Endodermal cell (in vitro differentiated cells): ENCODE measurements at regions not wholly inside any gene's neighbourhood (a gene's known extent, or its start where the extent isn't known, plus 50 kb on each side); places are given as distances from the start of the nearest gene placed in this dataset.

ENCODE experiments used
- DNase-seq: peaks from one replicate; pipeline ENCODE4 v3.0.0-alpha.2; 2017
- H3K27ac ChIP-seq: 2 replicates; pipeline ENCODE4 v1.5.1; 2013; ENCODE audit warnings: mild to moderate bottlenecking, low read depth, low read length, moderate library complexity
- H3K27me3 ChIP-seq: 2 replicates; pipeline ENCODE4 v1.6.1; 2013; ENCODE audit warnings: mild to moderate bottlenecking, low read length, moderate library complexity; ENCODE audit not compliant: insufficient read depth, control insufficient read depth, poor library complexity, severe bottlenecking
- H3K36me3 ChIP-seq: 2 replicates; pipeline ENCODE4 v1.7.0; 2013; ENCODE audit warnings: mild to moderate bottlenecking, low read length, moderate library complexity; ENCODE audit not compliant: control insufficient read depth, insufficient read depth
- H3K4me1 ChIP-seq: one replicate; pipeline ENCODE4 v1.7.0; 2013; ENCODE audit warnings: low read length; ENCODE audit not compliant: control insufficient read depth, insufficient read depth
- H3K4me3 ChIP-seq: 2 replicates; pipeline ENCODE4 v1.5.1; 2013; ENCODE audit warnings: mild to moderate bottlenecking, low read length, moderate library complexity
- H3K9ac ChIP-seq: 2 replicates; pipeline ENCODE4 v1.6.1; 2013; ENCODE audit warnings: mild to moderate bottlenecking, low read length, moderate library complexity; ENCODE audit not compliant: poor library complexity, severe bottlenecking; ENCODE audit errors: extremely low read depth
- H3K9me3 ChIP-seq: 2 replicates; pipeline ENCODE4 v1.6.1; 2013; ENCODE audit warnings: mild to moderate bottlenecking, low read length, moderate library complexity; ENCODE audit not compliant: control insufficient read depth
- H3K27ac Mint-ChIP-seq: 2 replicates; pipeline ENCODE4 v1.8.0; 2020; ENCODE audit warnings: mixed read lengths
- H3K27me3 Mint-ChIP-seq: 2 replicates; pipeline ENCODE4 v1.8.0; 2021; ENCODE audit warnings: mild to moderate bottlenecking, mixed read lengths; ENCODE audit not compliant: insufficient read depth
- H3K36me3 Mint-ChIP-seq: 2 replicates; pipeline ENCODE4 v1.8.0; 2020; ENCODE audit warnings: low read depth, mixed read lengths
- H3K4me1 Mint-ChIP-seq: 2 replicates; pipeline ENCODE4 v1.8.0; 2020; ENCODE audit warnings: mixed read lengths
- H3K4me3 Mint-ChIP-seq: 2 replicates; pipeline ENCODE4 v1.8.0; 2020; ENCODE audit warnings: mild to moderate bottlenecking, moderate library complexity, mixed read lengths
- H3K9me3 Mint-ChIP-seq: 2 replicates; pipeline ENCODE4 v1.8.0; 2020; ENCODE audit warnings: mild to moderate bottlenecking, mixed read lengths
- WGBS, 2 experiments: methylation state at CpG; one replicate each; pipeline versions ENCODE4 v1.1.5 to v1.1.7; 2013; ENCODE audit warnings: missing lambda C conversion rate in 2 of 2, mixed read lengths in 1 of 2; ENCODE audit not compliant: insufficient coverage in 1 of 2, insufficient read length in 1 of 2; 5-methylcytosine and 5-hydroxymethylcytosine counted together
- TF ChIP-seq, protein P1 (sequence below): fragments of 200-600 bp; sonication (generic); conservative IDR thresholded peaks from 2 replicates; pipeline ENCODE4 v1.5.0; 2021; ENCODE audit warnings: antibody characterized with exemption, mild to moderate bottlenecking

DNA sequence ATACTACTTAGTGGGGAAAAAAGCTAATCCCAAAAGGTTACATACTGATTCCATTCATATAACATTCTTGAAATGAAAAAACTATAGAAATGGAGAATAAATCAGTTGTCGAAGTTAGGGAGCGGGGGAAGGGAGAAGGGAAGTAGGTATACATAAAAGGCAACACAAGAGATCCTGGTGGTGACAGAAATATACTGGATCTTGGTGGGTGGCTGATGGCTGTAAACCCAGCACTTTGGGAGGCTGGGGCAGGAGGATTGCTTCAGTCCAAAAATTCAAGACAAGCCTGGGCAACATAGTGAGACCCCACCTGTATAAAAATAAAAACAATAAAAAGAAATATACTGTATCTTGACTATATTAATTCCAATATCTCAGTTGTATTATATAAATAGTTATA is 105.7 kb upstream of the LGSN start:
- H3K27me3 ChIP-seq, result no peaks in the 10 kb centered on the region
- no peak overlapping the region for H3K9ac ChIP-seq
- H3K36me3 Mint-ChIP-seq, result no peaks in the 10 kb centered on the region
- WGBS, 2 experiments, result 94% methylated on average over 2 of the region's 2 CpGs; no CpG with 5 or more reads in 1 of the 2 experiments
- no peaks in the 10 kb centered on the region for H3K4me1 ChIP-seq
- H3K27ac ChIP-seq, result no peak overlapping the region
- H3K27ac Mint-ChIP-seq, result no peak overlapping the region
- DNase-seq, result no peak
- peaks cover 2% of the 10 kb centered on the region for H3K27me3 Mint-ChIP-seq
- no peaks in the 10 kb centered on the region for H3K9me3 Mint-ChIP-seq
- no peaks in the 10 kb centered on the region for H3K9me3 ChIP-seq
- TF ChIP-seq, protein P1, sequence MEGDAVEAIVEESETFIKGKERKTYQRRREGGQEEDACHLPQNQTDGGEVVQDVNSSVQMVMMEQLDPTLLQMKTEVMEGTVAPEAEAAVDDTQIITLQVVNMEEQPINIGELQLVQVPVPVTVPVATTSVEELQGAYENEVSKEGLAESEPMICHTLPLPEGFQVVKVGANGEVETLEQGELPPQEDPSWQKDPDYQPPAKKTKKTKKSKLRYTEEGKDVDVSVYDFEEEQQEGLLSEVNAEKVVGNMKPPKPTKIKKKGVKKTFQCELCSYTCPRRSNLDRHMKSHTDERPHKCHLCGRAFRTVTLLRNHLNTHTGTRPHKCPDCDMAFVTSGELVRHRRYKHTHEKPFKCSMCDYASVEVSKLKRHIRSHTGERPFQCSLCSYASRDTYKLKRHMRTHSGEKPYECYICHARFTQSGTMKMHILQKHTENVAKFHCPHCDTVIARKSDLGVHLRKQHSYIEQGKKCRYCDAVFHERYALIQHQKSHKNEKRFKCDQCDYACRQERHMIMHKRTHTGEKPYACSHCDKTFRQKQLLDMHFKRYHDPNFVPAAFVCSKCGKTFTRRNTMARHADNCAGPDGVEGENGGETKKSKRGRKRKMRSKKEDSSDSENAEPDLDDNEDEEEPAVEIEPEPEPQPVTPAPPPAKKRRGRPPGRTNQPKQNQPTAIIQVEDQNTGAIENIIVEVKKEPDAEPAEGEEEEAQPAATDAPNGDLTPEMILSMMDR, result no peak
- H3K4me1 Mint-ChIP-seq, result no peaks in the 10 kb centered on the region
- H3K36me3 ChIP-seq, result no peaks in the 10 kb centered on the region
- no peak overlapping the region for H3K4me3 ChIP-seq
- H3K4me3 Mint-ChIP-seq, result no peak overlapping the region

DNA sequence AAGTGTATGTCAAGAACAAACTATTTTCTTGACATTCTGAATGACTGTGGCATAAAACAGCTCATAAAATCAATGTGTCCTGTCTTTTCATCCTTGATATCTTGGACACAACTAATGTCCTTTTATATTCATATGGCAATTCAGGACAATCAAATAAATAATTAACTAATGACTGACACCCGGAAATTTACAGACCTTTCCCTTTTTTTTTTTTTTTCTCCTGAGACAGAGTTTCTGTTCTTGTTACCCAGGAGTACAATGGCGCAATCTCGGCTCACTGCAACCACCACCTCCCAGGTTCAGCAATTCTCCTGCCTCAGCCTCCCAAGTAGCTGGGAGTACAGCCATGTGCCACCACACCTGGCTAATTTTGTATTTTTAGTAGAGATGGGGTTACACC is 107.1 kb upstream of the LGSN start:
- H3K4me3 ChIP-seq, result no peak overlapping the region
- TF ChIP-seq, protein P1, result no peak

GRCh38 chr6:63427951-63428350 is 108.2 kb upstream of the LGSN start:
- no peak overlapping the region for H3K4me3 ChIP-seq
- no peaks in the 10 kb centered on the region for H3K4me1 Mint-ChIP-seq
- no peak overlapping the region for H3K4me3 Mint-ChIP-seq
- no peaks in the 10 kb centered on the region for H3K36me3 ChIP-seq
- no peaks in the 10 kb centered on the region for H3K36me3 Mint-ChIP-seq
- no peaks in the 10 kb centered on the region for H3K27me3 Mint-ChIP-seq
- no peak for DNase-seq
- 86% methylated on average over 1 of the region's 2 CpGs; no CpG with 5 or more reads in 1 of the 2 experiments for WGBS, 2 experiments
- TF ChIP-seq, protein P1, result no peak
- H3K27ac ChIP-seq, result no peak overlapping the region
- no peaks in the 10 kb centered on the region for H3K9me3 ChIP-seq
- no peaks in the 10 kb centered on the region for H3K4me1 ChIP-seq
- no peaks in the 10 kb centered on the region for H3K27me3 ChIP-seq
- H3K9ac ChIP-seq, result no peak overlapping the region
- no peak overlapping the region for H3K27ac Mint-ChIP-seq
- H3K9me3 Mint-ChIP-seq, result no peaks in the 10 kb centered on the region

More for the DNA sequence above, 107.1 kb upstream of the LGSN start:
- no peaks in the 10 kb centered on the region for H3K9me3 ChIP-seq
- H3K27me3 ChIP-seq, result no peaks in the 10 kb centered on the region
- Mint-ChIP-seq H3K9me3 (no peaks in the 10 kb centered on the region), H3K4me3 (no peak overlapping the region), H3K36me3 (no peaks in the 10 kb centered on the region), H3K4me1 (no peaks in the 10 kb centered on the region), H3K27ac (no peak overlapping the region), H3K27me3 (no peaks in the 10 kb centered on the region)
- no peak for DNase-seq
- no peak overlapping the region for H3K27ac ChIP-seq
- H3K9ac ChIP-seq, result no peak overlapping the region
- H3K36me3 ChIP-seq, result no peaks in the 10 kb centered on the region
- WGBS, 2 experiments, result 86 to 100% methylated on average over 1 to 3 of the region's 3 CpGs
- no peaks in the 10 kb centered on the region for H3K4me1 ChIP-seq
